ENCODE measurements at regions not wholly inside any gene's neighbourhood (a gene's known extent, or its start where the extent isn't known, plus 50 kb on each side); places are given as distances from the start of the nearest gene placed in this dataset.

- no peak overlapping the region for H3K4me3 ChIP-seq (ENCODE audit: low read depth in 2 of 2, low read length in 1 of 2)
- no peaks in the 10 kb centered on the region for H3K79me2 ChIP-seq (ENCODE audit: insufficient read depth)
- H3K9ac ChIP-seq, result no peak overlapping the region
- TF ChIP-seq RCOR1 (IDR thresholded peaks at IDR 0.05; ENCODE audit: low read length) (no peak), CHD2 (IDR thresholded peaks at IDR 0.05; ENCODE audit: low read length, partially characterized antibody) (no peak), NRF1 (IDR thresholded peaks at IDR 0.05; ENCODE audit: low read depth, low read length) (no peak), MAX (IDR thresholded peaks at IDR 0.05; ENCODE audit: low read depth) (no peak), ZBTB33 (IDR thresholded peaks at IDR 0.05; ENCODE audit: borderline replicate concordance, low read depth) (no peak), YY1 (IDR thresholded peaks at IDR 0.05; ENCODE audit: low read depth) (no peak), REST (IDR thresholded peaks at IDR 0.05; ENCODE audit: low read depth, low read length) (no peak), CTCF (IDR thresholded peaks at IDR 0.05) (no peak), GATA2 (CRISPR knock-in tag; IDR thresholded peaks at IDR 0.05) (no peak)
- CTCF ChIA-PET, result no interaction called here
- no peaks in the 10 kb centered on the region for H3K9me3 ChIP-seq
- no peaks in the 10 kb centered on the region for H3K27me3 ChIP-seq (ENCODE audit: insufficient read depth)
- H4K20me1 ChIP-seq (ENCODE audit: insufficient read depth), result no peaks in the 10 kb centered on the region
- 32% methylated on average over 4 of the region's 4 CpGs for WGBS (ENCODE audit: low lambda C conversion rate)
- H3K27ac ChIP-seq (ENCODE audit: low read depth in 2 of 2, low read length in 1 of 2), result no peak overlapping the region
- peaks cover 0 to 17% of the 10 kb centered on the region in 2 experiments; a peak in 2 of 4 replicates for H3K4me1 ChIP-seq (ENCODE audit: control insufficient read depth in 1 of 2, insufficient read depth in 2 of 2, low read depth in 1 of 2, low read length in 1 of 2)
- no peaks in the 10 kb centered on the region for H3F3A ChIP-seq (replicated peaks; ENCODE audit: insufficient read depth)
- H3K36me3 ChIP-seq (replicated peaks in 1 of 2; ENCODE audit: control insufficient read depth in 1 of 2, insufficient read depth in 2 of 2, low read length in 1 of 2), result no peaks in the 10 kb centered on the region
- no peak for DNase-seq
- POLR2A ChIA-PET, result no interaction called here
- no peaks in the 10 kb centered on the region for H3K9me2 ChIP-seq
- no peak overlapping the region for H2AFZ ChIP-seq (ENCODE audit: low read depth)
- H3K4me2 ChIP-seq, result no peak overlapping the region
Observed at GRCh38 chrX:150152036-150152435, 211.1 kb upstream of the MAMLD1 start.

- Histone ChIP-seq H2AFZ (ENCODE audit: low read depth) (no peak overlapping the region), H3K27me3 (ENCODE audit: insufficient read depth) (no peaks in the 10 kb centered on the region), H3K79me2 (ENCODE audit: insufficient read depth) (no peaks in the 10 kb centered on the region), H3F3A (replicated peaks; ENCODE audit: insufficient read depth) (no peaks in the 10 kb centered on the region), H3K36me3 (replicated peaks in 1 of 2; ENCODE audit: control insufficient read depth in 1 of 2, insufficient read depth in 2 of 2, low read length in 1 of 2) (no peaks in the 10 kb centered on the region), H3K27ac (ENCODE audit: low read depth in 2 of 2, low read length in 1 of 2) (no peak overlapping the region), H4K20me1 (ENCODE audit: insufficient read depth) (no peaks in the 10 kb centered on the region), H3K4me2 (no peak overlapping the region), H3K9ac (no peak overlapping the region), H3K4me1 (ENCODE audit: control insufficient read depth in 1 of 2, insufficient read depth in 2 of 2, low read depth in 1 of 2, low read length in 1 of 2) (peaks cover 0 to 18% of the 10 kb centered on the region in 2 experiments; a peak in 2 of 4 replicates), H3K9me3 (no peaks in the 10 kb centered on the region), H3K9me2 (no peaks in the 10 kb centered on the region), H3K4me3 (ENCODE audit: low read depth in 2 of 2, low read length in 1 of 2) (no peak overlapping the region)
- POLR2A ChIA-PET, result no interaction called here
- WGBS (ENCODE audit: low lambda C conversion rate), result 57% methylated on average over 1 of the region's 2 CpGs
- DNase-seq, result no peak
- CTCF ChIA-PET, result no interaction called here
- TF ChIP-seq RAD21 (IDR thresholded peaks at IDR 0.05; ENCODE audit: low read length) (no peak), USF1 (IDR thresholded peaks at IDR 0.05; ENCODE audit: borderline replicate concordance, low read depth) (no peak), TCF12 (IDR thresholded peaks at IDR 0.05) (no peak), SMC3 (IDR thresholded peaks at IDR 0.05; ENCODE audit: low read depth, low read length) (no peak), MXI1 (IDR thresholded peaks at IDR 0.05; ENCODE audit: low read depth, low read length) (no peak), RCOR1 (IDR thresholded peaks at IDR 0.05; ENCODE audit: low read length) (no peak), JUND (IDR thresholded peaks at IDR 0.05) (no peak), IRF3 (IDR thresholded peaks at IDR 0.05; ENCODE audit: low read depth, low read length) (no peak), ZBTB33 (IDR thresholded peaks at IDR 0.05; ENCODE audit: borderline replicate concordance, low read depth) (no peak), CHD2 (IDR thresholded peaks at IDR 0.05; ENCODE audit: low read length, partially characterized antibody) (no peak)
Observed at GRCh38 chrX:150152546-150152945, 210.6 kb upstream of the MAMLD1 start.
